GM12872 (cell line): ENCODE measurements at regions not wholly inside any gene's neighbourhood (a gene's known extent, or its start where the extent isn't known, plus 50 kb on each side); places are given as distances from the start of the nearest gene placed in this dataset.

Source experiments
- TF ChIP-seq, protein P1 (sequence below): IDR thresholded peaks from 3 replicates; pipeline ENCODE4 v1.5.1; 2011; ENCODE audit warnings: low read depth, mild to moderate bottlenecking, low read length, moderate library complexity; ENCODE audit not compliant: insufficient read depth

DNA sequence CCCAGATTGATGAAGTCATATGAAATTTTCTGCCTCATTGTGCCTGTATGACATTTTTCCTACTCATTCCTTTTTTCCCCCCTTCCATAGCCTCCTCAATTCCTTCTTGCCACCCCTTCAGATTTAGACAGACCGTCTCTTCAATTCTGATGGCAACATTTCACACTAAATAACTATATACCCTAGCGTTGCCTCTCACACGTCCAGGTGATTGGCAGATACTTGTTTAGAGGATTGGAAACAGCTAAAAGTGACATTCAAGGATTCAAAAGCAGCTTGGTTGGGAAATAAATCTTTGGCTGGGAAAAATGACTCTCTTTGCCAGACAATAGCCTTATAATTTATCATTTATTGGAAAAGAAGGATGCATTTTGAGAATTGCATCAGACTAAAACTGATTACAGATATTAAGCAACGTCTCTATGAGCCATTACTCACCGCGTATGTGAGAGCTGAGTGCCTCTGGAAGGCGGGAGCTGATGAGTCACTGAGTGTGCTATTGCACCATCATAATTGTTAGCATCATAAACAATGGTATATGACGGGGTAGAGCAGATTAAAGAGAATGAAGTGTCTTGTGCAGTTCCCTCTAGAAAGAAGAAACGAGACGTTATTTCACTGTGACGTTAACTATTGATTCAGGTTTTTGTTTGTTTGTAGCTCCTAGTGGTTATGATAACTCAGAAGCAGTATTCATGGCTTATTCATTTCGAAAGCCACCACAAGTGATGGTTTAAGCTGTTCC is 61.1 kb upstream of the FAM216B start:
- TF ChIP-seq, protein P1, sequence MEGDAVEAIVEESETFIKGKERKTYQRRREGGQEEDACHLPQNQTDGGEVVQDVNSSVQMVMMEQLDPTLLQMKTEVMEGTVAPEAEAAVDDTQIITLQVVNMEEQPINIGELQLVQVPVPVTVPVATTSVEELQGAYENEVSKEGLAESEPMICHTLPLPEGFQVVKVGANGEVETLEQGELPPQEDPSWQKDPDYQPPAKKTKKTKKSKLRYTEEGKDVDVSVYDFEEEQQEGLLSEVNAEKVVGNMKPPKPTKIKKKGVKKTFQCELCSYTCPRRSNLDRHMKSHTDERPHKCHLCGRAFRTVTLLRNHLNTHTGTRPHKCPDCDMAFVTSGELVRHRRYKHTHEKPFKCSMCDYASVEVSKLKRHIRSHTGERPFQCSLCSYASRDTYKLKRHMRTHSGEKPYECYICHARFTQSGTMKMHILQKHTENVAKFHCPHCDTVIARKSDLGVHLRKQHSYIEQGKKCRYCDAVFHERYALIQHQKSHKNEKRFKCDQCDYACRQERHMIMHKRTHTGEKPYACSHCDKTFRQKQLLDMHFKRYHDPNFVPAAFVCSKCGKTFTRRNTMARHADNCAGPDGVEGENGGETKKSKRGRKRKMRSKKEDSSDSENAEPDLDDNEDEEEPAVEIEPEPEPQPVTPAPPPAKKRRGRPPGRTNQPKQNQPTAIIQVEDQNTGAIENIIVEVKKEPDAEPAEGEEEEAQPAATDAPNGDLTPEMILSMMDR, result no peak

DNA sequence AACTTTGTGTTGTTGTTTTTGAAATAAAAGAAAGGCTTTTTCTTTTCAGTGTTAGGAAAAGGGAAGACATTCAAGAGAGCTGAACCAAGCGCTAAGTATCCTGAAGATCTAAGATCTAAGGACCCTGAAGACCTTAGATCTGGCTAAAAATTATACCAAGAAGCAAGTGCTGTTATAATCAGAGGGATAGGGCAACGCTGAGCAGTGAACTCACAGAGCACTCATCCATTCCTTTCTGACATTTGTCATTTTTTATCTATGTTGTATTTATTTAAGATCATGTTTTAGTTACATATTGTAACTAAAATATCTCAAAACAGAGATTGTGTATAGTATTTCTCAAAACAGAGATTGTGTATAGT is 60.5 kb upstream of the FAM216B start:
- TF ChIP-seq, protein P1, result no peak

DNA sequence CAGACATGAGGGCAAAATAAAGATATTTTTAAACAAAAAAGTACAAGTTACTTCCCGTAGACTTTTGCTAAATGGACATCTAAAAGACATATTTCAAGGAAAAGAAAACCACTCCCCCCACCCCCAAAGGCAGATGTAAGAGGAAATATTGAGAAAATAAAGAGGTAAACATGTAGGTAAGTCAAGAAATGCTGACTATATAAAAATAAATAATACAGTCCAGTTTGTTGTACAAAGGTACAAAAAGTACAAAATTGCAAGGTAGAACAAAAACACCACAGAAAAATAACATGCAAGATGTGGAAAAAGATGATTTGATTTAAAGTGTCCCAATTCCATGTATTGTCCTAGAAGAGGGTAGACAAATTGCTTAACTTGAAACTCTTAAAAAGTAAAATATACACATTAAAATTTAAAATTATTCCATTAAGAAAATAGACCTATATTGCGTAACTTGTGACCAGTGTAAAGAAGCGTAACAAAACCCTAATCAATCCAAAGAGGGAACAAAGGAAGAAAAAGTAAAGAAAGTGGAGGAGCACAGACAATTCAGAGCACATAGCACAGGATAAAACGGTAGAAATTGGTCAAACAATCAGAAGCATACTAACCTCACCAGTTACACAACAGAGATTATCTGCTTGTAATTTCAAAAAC is 58.4 kb upstream of the FAM216B start:
- TF ChIP-seq, protein P1, result no peak

DNA sequence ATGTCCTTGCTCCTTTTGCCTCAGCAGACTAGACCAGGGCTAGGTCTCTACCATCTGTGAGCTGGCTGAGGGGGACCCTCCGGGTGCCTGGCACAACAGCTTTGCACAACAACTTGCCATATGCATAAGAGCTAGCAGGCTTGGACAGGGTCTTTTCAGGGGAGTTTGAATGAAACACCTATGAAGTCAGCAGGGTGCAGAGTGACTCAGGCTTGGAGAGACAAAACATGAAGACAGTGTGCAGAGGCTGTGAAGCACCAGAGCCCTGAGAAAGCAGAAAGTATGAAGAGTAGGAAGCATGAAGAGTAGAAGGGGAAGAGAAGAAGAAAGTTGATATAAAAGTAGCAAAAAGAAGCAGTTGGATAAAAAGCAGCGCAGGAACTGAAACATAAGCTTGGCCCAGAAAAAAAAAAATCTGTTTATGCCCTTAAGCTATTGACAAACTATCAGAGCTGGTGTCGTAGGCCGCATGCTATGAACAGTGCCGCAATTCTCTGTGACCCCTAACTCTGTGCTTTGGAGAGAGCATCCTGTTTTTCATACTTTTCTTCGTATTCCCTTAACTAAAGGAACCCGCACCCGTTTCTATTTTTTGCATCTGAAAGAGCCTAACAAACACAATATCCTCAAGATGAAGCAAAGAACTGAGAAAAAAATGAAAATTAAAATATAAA is 52.7 kb upstream of the FAM216B start:
- TF ChIP-seq, protein P1, result no peak

DNA sequence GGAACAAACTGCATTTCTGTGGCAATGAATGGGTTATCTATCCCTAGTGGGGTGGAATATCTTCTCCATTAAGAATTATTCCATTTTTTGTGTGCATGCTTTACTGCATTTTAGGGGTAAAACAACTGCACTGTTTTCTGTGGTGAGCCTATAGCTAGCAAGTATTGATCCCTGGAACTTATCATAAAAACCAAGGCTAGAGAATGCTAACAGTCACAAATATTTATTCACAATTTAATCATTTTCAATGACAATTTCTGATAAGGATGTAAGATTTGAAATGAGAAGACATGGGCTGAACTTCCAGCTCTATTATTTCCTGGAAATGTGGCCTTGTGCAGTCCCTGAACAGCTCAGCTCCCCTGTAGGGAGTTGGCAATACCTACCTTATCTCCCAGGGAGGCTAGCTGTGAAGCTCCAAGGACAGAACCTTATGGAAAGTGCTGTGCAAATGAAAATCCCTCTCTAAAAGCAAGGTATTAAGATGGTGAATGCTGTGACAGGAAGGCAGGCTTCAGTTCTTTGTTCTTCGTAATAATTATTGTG is 51.5 kb upstream of the FAM216B start:
- TF ChIP-seq, protein P1, result no peak
